HG03457 (cell line): ENCODE measurements at regions not wholly inside any gene's neighbourhood (a gene's known extent, or its start where the extent isn't known, plus 50 kb on each side); places are given as distances from the start of the nearest gene placed in this dataset.
"Not testable (repeated sequence)": the region's sequence is repeated elsewhere in the genome, so short reads cannot be mapped to it uniquely, and the experiment has no call there.

ENCODE experiments used
- ATAC-seq: cut with Tn5 transposase; IDR thresholded peaks from one replicate; pipeline ENCODE4 v1.9.1; 2021; ENCODE audit warnings: moderate number of reproducible peaks; ENCODE audit not compliant: unreplicated experiment

DNA sequence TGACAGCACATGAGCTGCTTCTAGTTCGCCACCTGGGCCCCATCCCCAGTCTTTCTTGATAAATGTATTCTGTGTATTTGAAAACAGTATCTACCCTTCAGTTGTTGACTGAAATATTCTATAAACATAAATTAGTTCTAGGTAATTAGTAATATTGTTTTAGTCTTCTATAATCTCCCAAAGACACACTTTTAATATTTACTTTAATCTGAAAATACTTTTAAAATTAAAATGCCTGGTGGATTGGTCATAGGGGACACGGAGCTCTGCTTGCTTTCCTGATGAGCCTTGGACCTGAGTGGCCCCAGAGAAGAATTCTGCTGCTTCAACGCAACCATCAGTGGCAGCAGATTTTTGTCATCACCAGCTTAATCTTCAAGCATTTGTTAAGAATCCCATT, 234.5 kb downstream of the THBS2 start:
- ATAC-seq: no peak

- ATAC-seq: no peak
Observed at GRCh38 chr6:169016758-169017157, 236.9 kb downstream of the THBS2 start.

DNA sequence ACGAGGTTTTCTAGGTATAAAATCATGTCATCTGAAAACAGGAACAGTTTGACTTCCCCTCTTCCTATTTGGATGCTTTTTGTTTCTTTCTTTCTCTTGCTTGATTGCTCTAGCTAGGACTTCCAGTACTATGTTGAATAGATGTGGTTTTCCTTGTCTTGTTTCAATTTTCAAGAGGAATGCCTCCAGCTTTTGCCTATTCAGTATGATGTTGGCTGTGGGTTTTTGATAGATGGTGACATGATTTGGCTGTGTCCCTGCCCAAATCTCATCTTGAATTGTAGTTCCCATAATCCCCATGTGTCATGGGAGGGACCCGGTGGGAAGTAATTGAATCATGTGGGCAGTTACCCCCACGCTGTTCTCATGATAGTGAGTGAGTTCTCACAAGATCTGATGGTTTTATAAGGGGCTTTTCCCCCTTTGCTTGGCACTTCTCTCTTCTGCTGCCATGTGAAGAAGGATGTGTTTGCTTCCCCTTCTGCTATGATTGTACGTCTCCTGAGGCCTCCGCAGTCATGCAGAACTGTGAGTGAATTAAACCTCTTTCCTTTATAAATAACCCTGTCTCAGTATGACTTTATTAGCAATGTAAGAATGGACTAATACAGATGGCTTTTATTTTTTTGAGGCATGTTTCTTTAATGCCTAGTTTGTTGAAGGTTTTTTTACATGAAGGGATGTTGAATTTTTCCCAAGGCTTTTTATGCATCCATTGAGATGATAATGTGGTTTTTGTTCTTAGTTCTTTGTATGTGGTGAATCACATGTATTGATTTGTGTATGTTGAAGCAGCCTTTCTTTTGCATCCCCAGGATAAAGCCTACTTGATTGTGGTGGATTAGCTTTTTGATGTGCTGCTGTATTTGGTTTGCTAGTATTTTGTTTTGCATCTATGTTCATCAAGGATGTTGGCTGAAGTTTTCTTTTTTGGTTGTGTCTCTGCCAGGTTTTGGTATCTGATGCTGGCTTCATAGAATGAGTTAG, 239.1 kb downstream of the THBS2 start:
- no peak for ATAC-seq

- no peak for ATAC-seq
Observed at GRCh38 chr6:169009628-169010027, 244.0 kb downstream of the THBS2 start.

DNA sequence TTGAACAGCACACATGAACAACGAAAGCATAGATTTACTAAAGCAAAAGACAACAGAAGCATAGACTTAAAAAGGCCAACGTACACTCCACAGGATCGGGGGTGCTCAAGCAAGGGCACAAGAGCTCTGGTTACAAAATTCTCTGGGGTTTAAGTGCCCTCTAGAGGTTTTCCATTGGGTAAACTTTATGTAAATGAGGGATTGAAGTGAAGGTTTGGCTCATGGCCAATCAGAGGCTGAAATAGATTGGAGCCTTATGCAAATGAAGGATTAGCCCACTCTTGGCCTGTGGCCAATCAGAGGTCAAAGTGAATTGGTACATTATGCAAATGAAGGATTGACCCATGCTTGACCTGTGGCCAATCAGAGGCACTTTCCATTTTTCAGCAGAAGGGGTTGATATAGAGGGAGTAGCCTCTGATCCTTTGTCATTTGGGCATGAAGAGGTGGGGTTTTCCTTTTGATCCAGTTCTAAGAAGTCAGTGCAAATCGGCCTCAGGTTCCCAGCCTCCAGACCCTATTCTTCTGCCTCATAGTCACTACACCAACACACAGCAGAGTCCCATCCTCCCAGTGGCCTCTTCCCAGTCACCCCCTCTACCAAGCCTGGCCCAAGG, 244.9 kb downstream of the THBS2 start:
- no peak for ATAC-seq

GRCh38 chr6:169005166-169005565, 248.5 kb downstream of the THBS2 start:
- no peak for ATAC-seq

- no peak for ATAC-seq
Observed at GRCh38 chr6:169000022-169000421, 253.6 kb downstream of the THBS2 start.

DNA sequence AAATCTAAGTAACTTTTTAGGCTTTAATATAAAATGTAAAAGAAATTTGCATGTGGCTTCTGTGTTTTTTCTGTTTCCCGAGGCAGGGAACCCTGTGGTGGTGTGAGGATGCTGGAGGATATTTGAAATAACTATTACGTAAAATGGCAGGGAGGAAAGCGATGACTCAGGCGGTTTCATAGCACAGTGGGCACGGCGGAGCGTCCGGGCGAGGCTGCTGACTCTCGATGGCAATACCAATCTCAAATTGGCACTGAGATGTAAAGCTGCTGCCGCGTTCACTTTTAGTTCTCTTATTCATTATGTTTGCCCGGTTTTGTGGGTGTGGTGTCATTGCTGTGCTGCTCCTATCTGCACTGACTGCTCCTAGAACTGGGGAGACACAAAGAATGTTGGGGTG, 254.3 kb downstream of the THBS2 start:
- ATAC-seq: no peak

DNA sequence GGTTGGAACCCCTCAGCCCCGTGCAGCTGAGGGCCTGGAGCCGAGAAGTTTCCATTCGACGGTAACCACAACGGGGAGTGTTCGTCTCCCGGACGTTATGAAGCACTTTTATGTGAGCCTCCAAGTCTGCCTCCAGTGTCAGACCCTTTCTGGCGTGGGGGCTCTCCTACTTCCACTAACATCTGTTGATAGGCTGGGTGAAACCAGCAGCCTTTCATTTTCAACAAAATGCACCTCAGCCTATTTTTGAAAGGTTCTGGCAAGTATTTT, 257.4 kb downstream of the THBS2 start:
- no peak for ATAC-seq

- no peak for ATAC-seq
Observed at GRCh38 chr6:168995526-168996355, 257.9 kb downstream of the THBS2 start.

- no peak for ATAC-seq
Observed at GRCh38 chr6:168994956-168995355, 258.7 kb downstream of the THBS2 start.

DNA sequence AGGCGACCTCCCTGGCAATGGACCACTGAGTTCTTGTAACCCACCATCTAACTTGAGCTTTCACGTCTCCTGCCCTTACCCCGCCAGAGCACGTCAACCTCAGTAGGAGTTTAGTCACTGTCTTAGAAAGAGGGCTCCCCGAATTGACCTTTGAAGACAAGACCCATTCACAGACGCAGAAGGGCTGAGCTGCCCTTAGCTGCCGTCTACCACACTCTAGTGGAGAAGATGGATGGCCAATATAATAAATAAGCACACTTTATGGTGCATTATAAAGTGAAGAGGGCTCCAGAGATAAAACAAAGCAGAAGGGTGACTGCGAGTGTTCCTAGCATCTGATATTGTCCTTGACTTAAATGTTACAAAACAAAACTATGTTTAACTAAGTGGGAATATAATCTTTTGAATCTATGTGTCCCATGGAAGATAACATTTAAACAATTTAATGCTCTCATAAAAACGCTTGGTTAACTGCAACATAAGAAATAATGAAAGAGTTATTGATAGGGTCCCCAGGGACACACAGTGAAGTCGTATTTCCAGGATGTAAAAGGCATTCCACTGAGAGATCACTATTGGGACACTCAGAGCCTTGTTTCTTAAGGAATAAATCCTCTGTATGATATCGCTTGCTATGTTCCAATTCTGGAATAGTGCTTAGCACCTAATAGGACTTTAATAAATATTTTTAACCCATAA, 261.1 kb downstream of the THBS2 start:
- no peak for ATAC-seq

DNA sequence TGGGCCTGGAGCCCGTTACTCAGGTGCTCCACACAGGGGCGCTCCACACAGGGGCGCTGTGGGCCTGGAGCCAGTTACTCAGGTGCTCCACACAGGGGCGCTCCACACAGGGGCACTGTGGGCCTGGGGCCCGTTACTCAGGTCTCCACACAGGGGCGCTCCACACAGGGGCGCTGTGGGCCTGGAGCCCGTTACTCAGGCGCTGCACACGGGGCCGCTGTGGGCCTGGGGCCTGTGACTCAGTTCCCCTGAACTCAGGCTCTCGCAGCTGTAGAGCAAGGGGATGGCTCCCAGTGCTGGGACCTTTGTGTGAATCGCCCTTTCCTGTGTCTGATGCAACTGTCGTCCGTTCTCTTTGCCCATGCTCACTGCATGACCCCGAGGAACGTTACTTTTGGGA, 262.0 kb downstream of the THBS2 start:
- not testable (repeated sequence) for ATAC-seq

GRCh38 chr6:168990019-168990751, 263.5 kb downstream of the THBS2 start:
- ATAC-seq: no peak

- ATAC-seq: no peak
Observed at GRCh38 chr6:168989421-168989820, 264.2 kb downstream of the THBS2 start.

GRCh38 chr6:168988801-168989200, 264.8 kb downstream of the THBS2 start:
- no peak for ATAC-seq

- ATAC-seq: no peak
Observed at GRCh38 chr6:168988280-168988679, 265.4 kb downstream of the THBS2 start.

DNA sequence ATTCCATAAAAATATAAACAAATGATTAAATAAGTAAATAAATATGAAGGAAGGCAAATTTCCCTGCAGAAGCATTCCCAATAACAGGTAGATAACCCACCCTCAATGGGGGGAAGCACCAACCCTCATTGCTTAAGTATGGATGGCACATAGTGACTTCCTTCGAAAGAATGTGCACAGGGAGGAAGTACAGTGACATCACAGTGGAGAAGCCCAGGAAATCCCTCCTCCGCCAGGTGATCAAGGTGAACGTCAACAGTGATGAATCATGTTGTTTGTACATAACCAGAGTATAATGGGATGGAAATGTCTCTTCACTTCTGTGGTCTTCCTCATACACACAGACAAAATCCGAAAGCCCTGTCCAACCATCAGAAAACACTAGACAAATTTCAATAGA, 267.9 kb downstream of the THBS2 start:
- ATAC-seq: no peak

DNA sequence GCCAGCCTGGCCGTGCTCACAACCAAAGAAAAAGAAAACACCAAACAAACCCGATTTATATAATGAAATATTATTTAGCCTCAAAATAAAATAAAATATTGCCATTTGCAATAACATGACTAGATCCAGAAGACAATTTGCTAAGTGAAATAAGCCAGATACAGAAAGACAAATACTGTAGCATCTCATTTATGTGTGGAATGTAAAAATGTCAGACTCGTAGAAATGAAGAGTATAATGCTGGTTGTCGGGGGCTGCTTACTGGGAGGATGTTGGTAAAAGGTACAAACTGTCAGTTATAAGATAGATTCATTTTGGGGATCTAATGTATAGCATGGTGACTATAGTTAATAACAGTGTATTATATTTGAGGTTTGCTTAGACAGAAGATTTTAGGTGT, 269.7 kb downstream of the THBS2 start:
- ATAC-seq: no peak

GRCh38 chr6:168981187-168981586, 272.5 kb downstream of the THBS2 start:
- ATAC-seq: no peak
